PFSK-1 (cell line): ENCODE measurements at regions not wholly inside any gene's neighbourhood (a gene's known extent, or its start where the extent isn't known, plus 50 kb on each side); places are given as distances from the start of the nearest gene placed in this dataset.

Experiments used
- FOXP2 ChIP-seq: optimal IDR thresholded peaks from 2 replicates; pipeline ENCODE3; 2011; ENCODE audit warnings: borderline replicate concordance, control low read depth, inconsistent platforms; ENCODE audit not compliant: insufficient read depth; ENCODE audit errors: extremely low read length, extremely low read depth
- POLR2AphosphoS5 ChIP-seq: IDR thresholded peaks from 2 replicates; pipeline ENCODE4 v1.6.1; 2012; ENCODE audit warnings: low read depth, mild to moderate bottlenecking, control low read depth, low read length, moderate library complexity
- REST ChIP-seq, 2 experiments: IDR thresholded peaks; 2 replicates each; pipeline versions ENCODE4 v1.6.1 to v1.8.0; 2011 to 2012; ENCODE audit warnings: low read depth in 2 of 2, low read length in 2 of 2, control low read depth in 1 of 2, inconsistent platforms in 1 of 2, mild to moderate bottlenecking in 1 of 2, moderate library complexity in 1 of 2; ENCODE audit not compliant: insufficient read depth in 1 of 2
- TAF1 ChIP-seq: IDR thresholded peaks from 2 replicates; pipeline ENCODE4 v1.6.1; 2012; ENCODE audit warnings: low read length, control low read depth, borderline replicate concordance; ENCODE audit not compliant: insufficient read depth

- TF ChIP-seq POLR2AphosphoS5 (no peak), REST (IDR thresholded peaks at IDR 0.05; ENCODE audit: insufficient read depth in 1 of 2, low read depth in 2 of 2, low read length in 2 of 2) (no peak), FOXP2 (no peak), TAF1 (no peak)
Measured at GRCh38 chr6:126534401-126534800, 194.5 kb downstream of the CENPW start.
